ENCODE measurements at regions not wholly inside any gene's neighbourhood (a gene's known extent, or its start where the extent isn't known, plus 50 kb on each side); places are given as distances from the start of the nearest gene placed in this dataset.

DNA sequence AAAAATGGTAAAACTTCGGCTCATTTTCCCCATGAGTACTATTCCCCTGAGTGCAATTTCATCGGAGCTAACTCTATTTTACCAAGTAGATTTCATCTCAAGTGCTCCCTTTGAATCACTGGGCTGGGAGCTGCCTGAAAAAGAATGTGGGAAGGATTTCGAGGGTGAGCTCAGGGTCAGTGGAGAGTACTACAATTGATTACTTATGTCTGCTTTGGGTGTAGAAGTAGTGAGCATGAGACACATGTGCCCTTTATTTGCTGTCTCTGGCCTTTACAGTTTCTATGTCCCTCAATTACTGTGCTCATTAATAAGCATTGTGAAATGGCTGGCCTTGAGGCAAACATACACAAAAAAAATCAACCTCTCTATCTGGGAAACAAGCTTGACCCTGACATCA, 172.7 kb upstream of the RFX3 start:
- H3K9me2 ChIP-seq (replicated peaks; ENCODE audit: low read depth, low read length) = no peaks in the 10 kb centered on the region
- no peaks in the 10 kb centered on the region for H4K20me1 ChIP-seq (ENCODE audit: insufficient read depth, low read length, poor library complexity, severe bottlenecking)
- no peak overlapping the region for H2AFZ ChIP-seq (ENCODE audit: low read length)
- no peaks in the 10 kb centered on the region for H3K36me3 ChIP-seq (ENCODE audit: insufficient read depth, low read length)
- H3K4me1 ChIP-seq (ENCODE audit: insufficient read depth, low read length, poor library complexity, severe bottlenecking) = no peaks in the 10 kb centered on the region
- H3K4me2 ChIP-seq (ENCODE audit: low read depth, low read length, poor library complexity, severe bottlenecking) = no peak overlapping the region
- H3K9me3 ChIP-seq (ENCODE audit: insufficient read depth, low read depth, low read length) = no peaks in the 10 kb centered on the region
- H3K27me3 ChIP-seq (ENCODE audit: insufficient read depth, low read length, poor library complexity, severe bottlenecking) = no peaks in the 10 kb centered on the region
- TF ChIP-seq CTCF (conservative IDR thresholded peaks at IDR 0.05; ENCODE audit: low read length) (no peak), EZH2phosphoT487 (IDR thresholded peaks at IDR 0.05; ENCODE audit: borderline replicate concordance) (no peak)
- no peak overlapping the region for H3K9ac ChIP-seq (ENCODE audit: low read depth, low read length, poor library complexity, severe bottlenecking)
- no peaks in the 10 kb centered on the region for H3K79me2 ChIP-seq (ENCODE audit: insufficient read depth, low read length)
- no peaks in the 10 kb centered on the region for H3F3A ChIP-seq (ENCODE audit: low read depth)
- no peak overlapping the region for H3K4me3 ChIP-seq (ENCODE audit: low read length, poor library complexity, severe bottlenecking)

GRCh38 chr9:3698076-3698475, 172.3 kb upstream of the RFX3 start:
- Histone ChIP-seq H3K27me3 (ENCODE audit: insufficient read depth, low read length, poor library complexity, severe bottlenecking) (no peaks in the 10 kb centered on the region), H3K9me3 (ENCODE audit: insufficient read depth, low read depth, low read length) (no peaks in the 10 kb centered on the region), H3F3A (ENCODE audit: low read depth) (no peaks in the 10 kb centered on the region), H3K9ac (ENCODE audit: low read depth, low read length, poor library complexity, severe bottlenecking) (no peak overlapping the region), H4K20me1 (ENCODE audit: insufficient read depth, low read length, poor library complexity, severe bottlenecking) (no peaks in the 10 kb centered on the region), H3K4me1 (ENCODE audit: insufficient read depth, low read length, poor library complexity, severe bottlenecking) (no peaks in the 10 kb centered on the region), H3K9me2 (replicated peaks; ENCODE audit: low read depth, low read length) (no peaks in the 10 kb centered on the region), H3K4me3 (ENCODE audit: low read length, poor library complexity, severe bottlenecking) (no peak overlapping the region), H3K79me2 (ENCODE audit: insufficient read depth, low read length) (no peaks in the 10 kb centered on the region), H3K4me2 (ENCODE audit: low read depth, low read length, poor library complexity, severe bottlenecking) (no peak overlapping the region), H2AFZ (ENCODE audit: low read length) (no peak overlapping the region), H3K36me3 (ENCODE audit: insufficient read depth, low read length) (no peaks in the 10 kb centered on the region)
- no peak for TF ChIP-seq CTCF (conservative IDR thresholded peaks at IDR 0.05; ENCODE audit: low read length)
- no peak for TF ChIP-seq EZH2phosphoT487 (IDR thresholded peaks at IDR 0.05; ENCODE audit: borderline replicate concordance)

DNA sequence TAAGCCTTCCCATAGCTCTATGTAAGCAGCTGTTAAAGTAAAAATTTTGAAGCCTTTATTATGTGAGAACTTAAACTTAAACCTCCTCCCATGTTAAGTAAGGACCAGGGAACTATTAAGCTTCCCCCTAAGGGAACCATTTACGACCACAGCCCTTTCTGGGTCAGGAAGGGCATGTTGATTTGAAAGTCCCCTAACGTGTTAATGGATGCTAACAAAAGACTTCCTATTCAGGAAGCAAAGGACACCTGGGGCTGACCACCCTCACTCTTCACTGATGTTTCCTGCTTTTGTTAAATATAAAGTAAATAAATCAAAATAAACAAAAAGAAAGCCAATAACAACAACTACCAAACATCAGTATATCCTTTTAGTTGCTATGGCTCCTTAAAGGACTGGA, 170.6 kb upstream of the RFX3 start:
- H2AFZ ChIP-seq (ENCODE audit: low read length) = no peak overlapping the region
- H3K4me3 ChIP-seq (ENCODE audit: low read length, poor library complexity, severe bottlenecking) = no peak overlapping the region
- no peaks in the 10 kb centered on the region for H3K27me3 ChIP-seq (ENCODE audit: insufficient read depth, low read length, poor library complexity, severe bottlenecking)
- no peaks in the 10 kb centered on the region for H4K20me1 ChIP-seq (ENCODE audit: insufficient read depth, low read length, poor library complexity, severe bottlenecking)
- TF ChIP-seq CTCF (conservative IDR thresholded peaks at IDR 0.05; ENCODE audit: low read length) (no peak), EZH2phosphoT487 (IDR thresholded peaks at IDR 0.05; ENCODE audit: borderline replicate concordance) (no peak)
- H3K79me2 ChIP-seq (ENCODE audit: insufficient read depth, low read length) = no peaks in the 10 kb centered on the region
- H3F3A ChIP-seq (ENCODE audit: low read depth) = no peaks in the 10 kb centered on the region
- H3K9ac ChIP-seq (ENCODE audit: low read depth, low read length, poor library complexity, severe bottlenecking) = no peak overlapping the region
- no peak overlapping the region for H3K4me2 ChIP-seq (ENCODE audit: low read depth, low read length, poor library complexity, severe bottlenecking)
- no peaks in the 10 kb centered on the region for H3K36me3 ChIP-seq (ENCODE audit: insufficient read depth, low read length)
- no peaks in the 10 kb centered on the region for H3K4me1 ChIP-seq (ENCODE audit: insufficient read depth, low read length, poor library complexity, severe bottlenecking)
- H3K9me2 ChIP-seq (replicated peaks; ENCODE audit: low read depth, low read length) = no peaks in the 10 kb centered on the region
- H3K9me3 ChIP-seq (ENCODE audit: insufficient read depth, low read depth, low read length) = no peaks in the 10 kb centered on the region

All from Loucy (cell line).